Activated CD8-positive, alpha-beta T cell treated with anti-CD3 and anti-CD28 coated beads, Interleukin-2, amount 10 ng/mL, durations not matched to agents 7 days and 5 days (primary cell): ENCODE measurements at regions not wholly inside any gene's neighbourhood (a gene's known extent, or its start where the extent isn't known, plus 50 kb on each side); places are given as distances from the start of the nearest gene placed in this dataset.

Experiments used
- ATAC-seq: fragments of 150-1000 bp; cut with Tn5 transposase; one replicate; pipeline ENCODE4 v1.10.0; 2021; ENCODE audit warnings: moderate library complexity
- CTCF ChIA-PET: fragments of 350-600 bp; sonication (Branson Sonifier 250); formaldehyde crosslinking; loops from one replicate; lab custom pipeline; 2021; ENCODE audit warnings: antibody characterized with exemption; lab: Charles Lee
- POLR2A ChIA-PET: fragments of 350-600 bp; sonication (Branson Sonifier 250); formaldehyde crosslinking; loops from one replicate; lab custom pipeline; 2021; ENCODE audit warnings: antibody characterized with exemption; lab: Charles Lee
- DNase-seq: peaks from one replicate; pipeline ENCODE4 v3.0.0-alpha.2; 2020
- H3K27ac Mint-ChIP-seq: one replicate; pipeline ENCODE4 v1.8.0; 2021; ENCODE audit warnings: mild to moderate bottlenecking, mixed read lengths
- H3K27me3 Mint-ChIP-seq: one replicate; pipeline ENCODE4 v1.8.0; 2021; ENCODE audit warnings: low read depth, mixed read lengths
- H3K36me3 Mint-ChIP-seq: one replicate; pipeline ENCODE4 v1.8.0; 2021; ENCODE audit warnings: low read depth, mixed read lengths
- H3K4me1 Mint-ChIP-seq: one replicate; pipeline ENCODE4 v1.8.0; 2021; ENCODE audit warnings: low read depth, mixed read lengths
- H3K4me3 Mint-ChIP-seq: one replicate; pipeline ENCODE4 v1.8.0; 2021; ENCODE audit warnings: mild to moderate bottlenecking, mixed read lengths
- H3K9me3 Mint-ChIP-seq: one replicate; pipeline ENCODE4 v1.8.0; 2022; ENCODE audit warnings: mixed read lengths; ENCODE audit not compliant: insufficient read depth

GRCh38 chr6:164150232-164150631 is 735.7 kb downstream of the QKI start:
- ChIA-PET POLR2A (no interaction called here), CTCF (no interaction called here)
- no peaks in the 10 kb centered on the region for H3K4me1 Mint-ChIP-seq
- H3K27me3 Mint-ChIP-seq, result no peaks in the 10 kb centered on the region
- no peaks in the 10 kb centered on the region for H3K9me3 Mint-ChIP-seq
- ATAC-seq (no peak), DNase-seq (no peak)
- no peak overlapping the region for H3K4me3 Mint-ChIP-seq
- no peaks in the 10 kb centered on the region for H3K36me3 Mint-ChIP-seq
- no peak overlapping the region for H3K27ac Mint-ChIP-seq

- Mint-ChIP-seq H3K9me3 (no peaks in the 10 kb centered on the region), H3K36me3 (no peaks in the 10 kb centered on the region), H3K27ac (no peak overlapping the region), H3K4me1 (no peaks in the 10 kb centered on the region), H3K4me3 (no peak overlapping the region), H3K27me3 (no peaks in the 10 kb centered on the region)
- CTCF ChIA-PET, result no interaction called here
- ATAC-seq, result no peak
- POLR2A ChIA-PET, result no interaction called here
- DNase-seq, result no peak
These were observed 734.3 kb downstream of the QKI start for GRCh38 chr6:164148788-164149187.

GRCh38 chr6:164144316-164144715 is 729.8 kb downstream of the QKI start:
- H3K27me3 Mint-ChIP-seq, result no peaks in the 10 kb centered on the region
- CTCF ChIA-PET, result no interaction called here
- no peak overlapping the region for H3K4me3 Mint-ChIP-seq
- H3K36me3 Mint-ChIP-seq, result no peaks in the 10 kb centered on the region
- no peaks in the 10 kb centered on the region for H3K4me1 Mint-ChIP-seq
- H3K27ac Mint-ChIP-seq, result no peak overlapping the region
- DNase-seq (no peak), ATAC-seq (no peak)
- POLR2A ChIA-PET, result no interaction called here
- H3K9me3 Mint-ChIP-seq, result no peaks in the 10 kb centered on the region

GRCh38 chr6:164142322-164142721 is 727.8 kb downstream of the QKI start:
- CTCF ChIA-PET, result no interaction called here
- Mint-ChIP-seq H3K36me3 (no peaks in the 10 kb centered on the region), H3K27me3 (no peaks in the 10 kb centered on the region), H3K4me1 (no peaks in the 10 kb centered on the region), H3K9me3 (no peaks in the 10 kb centered on the region), H3K27ac (no peak overlapping the region), H3K4me3 (no peak overlapping the region)
- no peak for ATAC-seq
- no peak for DNase-seq
- POLR2A ChIA-PET, result no interaction called here

GRCh38 chr6:164135511-164136132 is 721.1 kb downstream of the QKI start:
- POLR2A ChIA-PET, result no interaction called here
- DNase-seq, result no peak
- CTCF ChIA-PET, result no interaction called here

GRCh38 chr6:164133095-164133494 is 718.6 kb downstream of the QKI start:
- CTCF ChIA-PET, result no interaction called here
- Mint-ChIP-seq H3K9me3 (no peaks in the 10 kb centered on the region), H3K27me3 (no peaks in the 10 kb centered on the region), H3K27ac (no peak overlapping the region), H3K36me3 (no peaks in the 10 kb centered on the region), H3K4me3 (no peak overlapping the region), H3K4me1 (no peaks in the 10 kb centered on the region)
- DNase-seq (no peak), ATAC-seq (no peak)
- POLR2A ChIA-PET, result no interaction called here

More at GRCh38 chr6:164135511-164136132, 721.1 kb downstream of the QKI start:
- H3K36me3 Mint-ChIP-seq, result no peaks in the 10 kb centered on the region
- H3K27ac Mint-ChIP-seq, result no peak overlapping the region
- H3K27me3 Mint-ChIP-seq, result no peaks in the 10 kb centered on the region
- H3K9me3 Mint-ChIP-seq, result no peaks in the 10 kb centered on the region
- ATAC-seq, result no peak
- no peaks in the 10 kb centered on the region for H3K4me1 Mint-ChIP-seq
- H3K4me3 Mint-ChIP-seq, result no peak overlapping the region

GRCh38 chr6:164130585-164130984 is 716.1 kb downstream of the QKI start:
- Mint-ChIP-seq H3K27me3 (no peaks in the 10 kb centered on the region), H3K27ac (no peak overlapping the region), H3K4me1 (no peaks in the 10 kb centered on the region), H3K9me3 (no peaks in the 10 kb centered on the region), H3K4me3 (no peak overlapping the region), H3K36me3 (no peaks in the 10 kb centered on the region)
- CTCF ChIA-PET, result no interaction called here
- ATAC-seq (no peak), DNase-seq (no peak)
- POLR2A ChIA-PET, result no interaction called here

- POLR2A ChIA-PET, result no interaction called here
- DNase-seq, result no peak
- Mint-ChIP-seq H3K4me1 (no peaks in the 10 kb centered on the region), H3K27ac (no peak overlapping the region), H3K9me3 (no peaks in the 10 kb centered on the region), H3K36me3 (no peaks in the 10 kb centered on the region), H3K4me3 (no peak overlapping the region), H3K27me3 (no peaks in the 10 kb centered on the region)
- no peak for ATAC-seq
- CTCF ChIA-PET, result no interaction called here
These were observed 715.6 kb downstream of the QKI start for GRCh38 chr6:164130151-164130550.

- Mint-ChIP-seq H3K4me3 (no peak overlapping the region), H3K36me3 (no peaks in the 10 kb centered on the region), H3K4me1 (no peaks in the 10 kb centered on the region), H3K27ac (no peak overlapping the region), H3K27me3 (no peaks in the 10 kb centered on the region), H3K9me3 (no peaks in the 10 kb centered on the region)
- ATAC-seq, result no peak
- no peak for DNase-seq
- ChIA-PET CTCF (no interaction called here), POLR2A (no interaction called here)
These were observed 714.7 kb downstream of the QKI start for GRCh38 chr6:164129218-164129617.

GRCh38 chr6:164128101-164128500 is 713.6 kb downstream of the QKI start:
- Mint-ChIP-seq H3K4me1 (no peaks in the 10 kb centered on the region), H3K27ac (no peak overlapping the region), H3K4me3 (no peak overlapping the region), H3K9me3 (no peaks in the 10 kb centered on the region), H3K27me3 (no peaks in the 10 kb centered on the region), H3K36me3 (no peaks in the 10 kb centered on the region)
- ChIA-PET CTCF (no interaction called here), POLR2A (no interaction called here)
- ATAC-seq, result no peak
- DNase-seq, result no peak

GRCh38 chr6:164124986-164125385 is 710.5 kb downstream of the QKI start:
- Mint-ChIP-seq H3K4me1 (no peaks in the 10 kb centered on the region), H3K27me3 (no peaks in the 10 kb centered on the region), H3K4me3 (no peak overlapping the region), H3K27ac (no peak overlapping the region), H3K9me3 (no peaks in the 10 kb centered on the region), H3K36me3 (no peaks in the 10 kb centered on the region)
- ChIA-PET POLR2A (no interaction called here), CTCF (no interaction called here)
- ATAC-seq, result no peak
- no peak for DNase-seq

GRCh38 chr6:164124473-164124872 is 710.0 kb downstream of the QKI start:
- H3K4me3 Mint-ChIP-seq, result no peak overlapping the region
- no peaks in the 10 kb centered on the region for H3K9me3 Mint-ChIP-seq
- ChIA-PET POLR2A (no interaction called here), CTCF (no interaction called here)
- no peaks in the 10 kb centered on the region for H3K4me1 Mint-ChIP-seq
- no peaks in the 10 kb centered on the region for H3K36me3 Mint-ChIP-seq
- no peak overlapping the region for H3K27ac Mint-ChIP-seq
- ATAC-seq, result no peak
- no peak for DNase-seq
- H3K27me3 Mint-ChIP-seq, result no peaks in the 10 kb centered on the region

GRCh38 chr6:164122109-164122508 is 707.6 kb downstream of the QKI start:
- ATAC-seq, result no peak
- H3K4me1 Mint-ChIP-seq, result no peaks in the 10 kb centered on the region
- H3K4me3 Mint-ChIP-seq, result no peak overlapping the region
- no peaks in the 10 kb centered on the region for H3K27me3 Mint-ChIP-seq
- ChIA-PET CTCF (no interaction called here), POLR2A (no interaction called here)
- DNase-seq, result no peak
- no peaks in the 10 kb centered on the region for H3K36me3 Mint-ChIP-seq
- no peak overlapping the region for H3K27ac Mint-ChIP-seq
- no peaks in the 10 kb centered on the region for H3K9me3 Mint-ChIP-seq
